Forelimb muscle (tissue), 1 donor: ENCODE measurements at regions not wholly inside any gene's neighbourhood (a gene's known extent, or its start where the extent isn't known, plus 50 kb on each side); places are given as distances from the start of the nearest gene placed in this dataset.
A peak's percentile ranks its signal among the peaks of the same experiment; 100 is the strongest.
"Not testable (repeated sequence)": the region's sequence is repeated elsewhere in the genome, so short reads cannot be mapped to it uniquely, and the experiment has no call there.

Source experiments
- DNase-seq: peaks from one replicate; pipeline ENCODE4 v3.0.0-alpha.2; 2013; ENCODE audit warnings: low read depth

DNA sequence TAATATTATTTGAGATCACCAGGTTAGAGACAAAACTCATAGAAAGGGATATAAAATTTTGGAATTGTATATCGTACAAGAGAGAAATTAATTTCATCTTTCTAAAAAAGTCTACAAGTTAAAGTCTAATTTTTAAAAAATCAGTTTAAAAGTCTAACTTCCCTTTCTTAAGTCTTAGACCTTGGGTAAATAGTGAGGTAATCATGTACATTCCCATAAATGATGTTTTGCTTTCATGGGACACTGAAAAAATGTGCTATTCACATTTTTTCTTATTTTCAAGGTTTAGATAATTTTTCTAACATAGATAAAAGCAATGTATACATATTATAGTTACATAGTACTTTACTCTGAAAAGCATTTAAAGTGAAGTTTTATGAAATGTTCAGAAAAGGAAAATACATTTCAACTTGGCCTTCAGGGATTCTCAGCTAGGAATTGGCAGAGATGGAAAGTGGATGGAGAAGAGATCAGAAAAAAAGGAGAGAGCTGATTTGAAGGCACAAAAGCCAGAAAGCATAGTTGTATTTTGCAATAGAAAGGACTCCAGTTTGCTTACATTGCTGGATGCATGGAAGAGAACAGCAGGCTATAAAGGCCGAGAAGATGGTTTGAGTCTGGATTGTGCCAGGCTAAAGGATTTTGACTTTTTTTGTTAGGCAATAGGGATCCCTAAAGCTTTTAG, 194.0 kb downstream of the CASP12 start:
- peak; percentile 40 for DNase-seq

DNA sequence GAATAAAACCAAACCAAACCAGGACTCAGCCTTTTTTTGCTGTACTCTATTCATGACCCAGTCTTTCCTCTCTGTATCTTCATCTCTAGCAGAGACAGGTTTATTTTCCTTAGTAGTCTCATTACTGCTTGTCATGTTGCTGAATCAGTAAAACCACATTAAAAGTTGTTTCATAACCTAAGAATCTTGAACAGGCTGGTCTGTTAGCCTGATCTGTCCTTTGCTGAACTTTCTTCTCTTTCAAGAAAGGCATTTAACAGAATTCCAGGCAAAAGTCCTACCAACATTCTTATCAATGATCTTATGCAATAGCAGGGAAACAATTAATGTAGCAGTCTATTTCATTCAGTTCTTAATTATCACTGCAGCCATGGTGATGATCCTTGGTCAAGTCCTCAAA, 197.7 kb downstream of the CASP12 start:
- no peak for DNase-seq

DNA sequence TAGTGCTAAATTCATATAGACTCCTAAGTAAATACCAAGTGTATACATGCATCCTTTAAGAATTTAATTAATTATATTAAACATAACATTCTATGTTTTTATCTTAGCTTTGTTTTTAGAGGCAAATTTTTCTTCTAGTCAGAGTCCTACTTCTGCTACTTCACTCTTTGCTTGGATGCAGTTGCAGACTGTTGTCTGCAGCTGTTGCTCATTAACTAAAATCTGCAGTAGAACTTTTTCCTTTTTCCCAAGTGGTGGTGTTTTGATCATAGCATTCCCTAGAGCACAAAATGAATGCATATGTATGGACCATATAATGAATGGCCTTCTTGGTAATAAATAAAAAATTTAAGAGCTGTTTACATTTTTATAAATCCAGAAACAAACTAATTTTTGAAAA, 198.3 kb downstream of the CASP12 start:
- no peak for DNase-seq

DNA sequence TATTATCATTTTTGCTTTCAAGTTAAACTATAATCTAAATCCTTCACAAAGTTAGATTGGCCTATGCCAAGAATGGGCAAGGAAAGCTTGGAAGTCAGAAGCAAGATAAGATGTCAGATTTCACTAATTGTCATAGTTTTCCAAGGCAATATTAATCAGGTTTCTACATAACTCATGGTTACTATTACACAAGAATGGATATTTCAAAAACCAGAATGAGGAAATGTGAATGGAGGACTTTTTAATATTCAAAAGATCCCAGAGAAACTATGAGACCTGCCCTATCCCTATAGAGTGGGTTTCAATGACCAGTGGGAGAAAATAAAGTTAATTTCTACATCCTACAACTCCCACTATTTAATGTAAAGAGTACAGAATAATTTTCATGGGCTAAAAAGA, 203.2 kb downstream of the CASP12 start:
- no peak for DNase-seq

DNA sequence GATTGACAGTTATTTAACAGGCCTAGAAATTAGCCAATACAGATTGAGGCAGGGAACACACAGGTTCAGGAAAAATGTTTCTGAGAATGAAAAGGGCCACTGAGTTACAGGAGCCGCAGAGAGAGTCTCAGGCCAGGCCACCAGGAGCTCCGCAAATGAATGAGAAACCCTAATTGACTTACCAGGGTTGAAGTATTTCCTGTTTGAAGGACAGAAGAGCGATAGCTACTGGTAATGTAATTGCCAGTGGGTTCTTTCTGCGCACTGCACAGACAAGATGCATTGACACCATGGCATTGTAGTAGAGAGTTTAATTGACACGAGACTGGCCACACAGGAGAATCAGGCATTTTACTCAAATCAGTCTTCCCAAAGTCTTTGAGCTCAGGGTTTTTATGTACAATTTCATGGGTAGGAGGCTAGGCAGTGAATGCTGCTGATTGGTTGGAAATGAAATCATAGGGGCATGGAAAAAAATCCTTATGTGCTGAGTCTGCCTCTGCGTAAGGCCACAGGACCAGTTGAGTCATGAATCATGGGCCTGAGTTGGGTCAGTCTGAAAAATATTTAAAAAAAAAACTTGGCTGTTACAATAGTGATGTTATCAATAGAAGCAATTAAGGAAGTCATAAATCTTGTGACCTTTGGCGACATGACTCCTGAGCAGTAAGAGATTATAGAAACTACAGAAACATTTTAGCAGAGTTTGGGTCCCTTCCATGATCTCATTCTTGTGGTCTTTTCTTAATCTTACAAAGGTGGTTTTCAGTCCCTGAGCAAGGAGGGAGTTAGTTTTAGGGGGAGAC, 203.8 kb downstream of the CASP12 start:
- DNase-seq = no peak

DNA sequence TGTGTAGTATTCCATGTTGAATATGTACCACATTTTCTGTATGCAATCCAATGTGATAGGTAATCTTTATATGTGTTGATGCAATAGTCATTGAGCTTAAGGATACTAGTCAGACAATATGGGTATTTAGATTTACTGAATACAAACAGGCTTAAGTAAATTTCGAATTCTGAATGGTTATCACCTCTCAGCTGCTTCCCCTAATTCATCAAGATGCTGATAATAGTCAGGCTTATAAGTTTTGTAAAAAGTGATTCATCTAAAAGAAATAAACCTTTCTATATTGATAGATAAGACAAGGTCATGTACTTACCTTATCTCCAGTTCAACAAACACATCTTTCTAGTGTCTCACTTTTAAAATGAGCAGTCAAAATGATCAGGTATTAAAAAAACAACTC, 205.5 kb downstream of the CASP12 start:
- no peak for DNase-seq

DNA sequence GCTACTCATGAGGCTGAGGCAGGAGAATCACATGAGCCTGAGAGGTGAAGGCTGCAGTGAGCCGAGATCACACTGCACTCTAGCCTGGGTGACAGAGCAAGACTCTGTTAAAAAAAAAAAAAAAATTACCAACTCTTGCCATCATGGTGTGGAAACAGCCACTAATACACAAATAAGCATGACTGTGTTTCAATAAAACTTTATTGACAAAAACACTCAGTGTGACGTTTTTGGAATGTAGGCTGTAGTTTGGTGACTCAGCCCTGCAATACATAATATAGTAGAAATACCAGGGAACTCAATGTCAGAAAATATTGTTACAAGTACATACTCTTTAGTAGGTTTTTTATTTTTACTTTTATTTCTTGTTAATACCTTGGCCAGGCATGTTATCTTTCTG, 207.1 kb downstream of the CASP12 start:
- no peak for DNase-seq

DNA sequence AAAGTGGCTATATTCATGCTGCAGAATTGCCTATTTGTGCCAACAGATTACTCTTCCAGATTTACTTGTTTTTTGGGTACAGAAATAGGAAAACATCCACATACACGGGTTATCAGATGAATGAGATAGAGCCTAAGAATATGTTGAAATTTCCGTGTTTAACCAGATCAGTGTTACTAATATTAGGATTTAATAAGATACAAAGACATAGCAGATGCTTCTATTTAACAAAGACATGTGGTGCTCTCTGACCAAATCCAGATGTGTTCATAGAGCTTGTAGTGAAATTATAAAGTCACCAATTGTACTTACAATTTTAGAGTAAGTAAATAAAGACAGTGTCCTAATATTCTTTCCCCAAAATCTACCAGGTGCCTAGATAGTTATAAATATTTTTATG, 208.0 kb downstream of the CASP12 start:
- no peak for DNase-seq

DNA sequence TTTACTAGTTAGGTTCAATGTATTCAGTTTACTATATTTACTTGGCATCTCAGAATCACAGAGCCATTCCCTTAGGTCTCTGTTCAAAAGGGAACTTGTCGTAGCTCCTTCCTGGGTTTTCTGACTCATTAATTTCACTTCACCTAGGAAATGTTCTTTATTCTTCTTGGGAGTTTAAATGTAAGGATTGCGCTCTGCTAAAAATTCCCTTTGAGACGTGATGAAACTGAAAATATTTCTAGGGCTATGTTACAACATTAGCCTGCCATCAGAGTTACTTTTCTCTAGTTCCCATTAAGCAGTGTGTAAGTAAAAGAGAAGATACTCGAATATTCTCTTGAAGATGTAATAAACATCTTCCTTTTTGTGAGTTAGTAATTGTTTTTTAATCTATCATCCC, 209.5 kb downstream of the CASP12 start:
- DNase-seq = no peak

DNA sequence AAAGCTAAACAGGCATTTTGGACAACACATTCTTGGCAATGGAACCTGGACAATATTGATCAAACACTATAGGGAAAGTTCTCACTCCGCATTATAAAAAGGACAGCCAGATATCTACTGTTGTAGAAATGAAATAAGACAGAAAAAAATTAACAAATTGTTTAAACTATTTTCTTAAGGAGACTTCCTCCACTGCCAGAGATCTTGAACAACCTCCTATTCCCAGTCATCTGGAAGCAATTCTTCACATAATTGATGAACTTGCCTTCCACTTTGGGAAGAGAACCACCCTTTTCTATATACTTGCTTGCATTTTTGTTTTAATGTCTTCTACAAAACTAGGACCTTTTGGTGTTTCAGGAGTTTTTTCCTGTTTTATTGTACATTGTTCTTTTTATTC, 216.1 kb downstream of the CASP12 start:
- no peak for DNase-seq

DNA sequence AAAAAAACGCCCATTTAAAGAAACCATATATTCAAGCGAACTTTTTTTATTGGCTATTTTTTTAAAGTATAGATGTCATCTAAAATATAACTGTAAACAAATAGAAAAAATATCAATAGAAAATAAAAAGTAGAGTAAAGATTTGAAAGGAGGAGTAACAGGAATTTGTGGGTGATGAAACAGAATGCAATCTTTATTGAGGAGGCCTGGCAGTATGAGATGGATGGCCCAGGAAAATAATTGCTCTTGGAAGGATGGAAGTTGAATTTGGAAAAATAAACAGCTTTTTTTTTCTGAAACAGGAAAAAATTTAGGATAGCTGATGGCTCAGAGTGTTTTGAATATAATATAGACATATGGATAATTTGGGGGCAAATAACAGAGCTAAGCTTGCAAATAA, 219.0 kb downstream of the CASP12 start:
- DNase-seq = no peak

DNA sequence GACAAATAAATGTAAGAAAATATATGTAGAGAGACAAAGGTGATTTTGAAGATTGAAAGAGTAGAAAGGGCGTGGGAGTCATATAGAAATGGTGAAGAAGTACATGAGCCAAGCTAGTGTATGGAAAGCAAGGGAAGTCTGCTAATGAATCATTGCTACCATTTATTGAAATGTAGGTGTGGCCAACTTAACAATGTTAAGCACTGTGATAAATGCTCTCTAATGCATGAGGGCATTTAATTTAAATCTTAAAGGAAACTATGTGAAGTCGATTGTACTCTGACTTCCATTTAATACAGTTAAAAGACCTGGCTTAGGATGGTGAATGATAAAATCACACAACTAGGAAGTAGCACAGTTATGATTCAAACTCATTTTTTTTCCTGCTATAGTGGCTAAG, 219.9 kb downstream of the CASP12 start:
- no peak for DNase-seq

DNA sequence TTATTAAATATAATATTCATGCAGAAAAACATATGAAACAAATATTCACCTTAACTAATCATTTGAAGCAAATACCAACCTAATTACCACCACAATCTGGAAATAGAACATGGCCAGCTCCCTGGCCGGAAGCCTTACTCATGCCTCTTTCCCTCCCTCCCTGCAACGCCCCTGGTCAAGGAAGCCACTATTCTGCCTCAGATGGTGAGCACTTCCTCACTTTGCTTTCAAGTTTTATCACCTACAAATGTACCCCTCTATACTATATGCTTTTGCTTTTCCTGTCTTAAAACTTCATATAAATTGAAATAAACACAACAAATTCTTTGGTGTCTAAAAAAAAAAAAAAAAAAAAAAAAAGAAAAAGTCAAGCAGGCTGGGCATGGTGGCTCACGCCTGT, 221.2 kb downstream of the CASP12 start:
- not testable (repeated sequence) for DNase-seq

DNA sequence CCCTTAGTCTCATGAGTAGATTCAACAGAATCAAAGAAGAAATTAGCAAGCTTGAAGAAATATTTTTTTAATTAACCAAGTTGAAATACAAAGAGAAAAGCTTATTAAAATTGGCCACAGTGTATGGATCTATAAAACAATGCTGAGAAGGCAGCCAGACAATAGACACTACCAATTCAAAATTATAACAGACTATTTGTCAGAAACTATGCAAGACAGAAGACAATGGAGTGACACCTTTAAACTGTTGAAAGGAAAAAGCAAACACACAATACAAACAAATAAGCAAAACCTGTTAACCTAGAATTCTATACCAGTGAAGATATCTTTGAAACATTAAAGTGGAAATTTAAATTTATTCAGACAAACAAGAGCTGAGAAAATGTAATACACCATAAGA, 225.4 kb downstream of the CASP12 start:
- no peak for DNase-seq

DNA sequence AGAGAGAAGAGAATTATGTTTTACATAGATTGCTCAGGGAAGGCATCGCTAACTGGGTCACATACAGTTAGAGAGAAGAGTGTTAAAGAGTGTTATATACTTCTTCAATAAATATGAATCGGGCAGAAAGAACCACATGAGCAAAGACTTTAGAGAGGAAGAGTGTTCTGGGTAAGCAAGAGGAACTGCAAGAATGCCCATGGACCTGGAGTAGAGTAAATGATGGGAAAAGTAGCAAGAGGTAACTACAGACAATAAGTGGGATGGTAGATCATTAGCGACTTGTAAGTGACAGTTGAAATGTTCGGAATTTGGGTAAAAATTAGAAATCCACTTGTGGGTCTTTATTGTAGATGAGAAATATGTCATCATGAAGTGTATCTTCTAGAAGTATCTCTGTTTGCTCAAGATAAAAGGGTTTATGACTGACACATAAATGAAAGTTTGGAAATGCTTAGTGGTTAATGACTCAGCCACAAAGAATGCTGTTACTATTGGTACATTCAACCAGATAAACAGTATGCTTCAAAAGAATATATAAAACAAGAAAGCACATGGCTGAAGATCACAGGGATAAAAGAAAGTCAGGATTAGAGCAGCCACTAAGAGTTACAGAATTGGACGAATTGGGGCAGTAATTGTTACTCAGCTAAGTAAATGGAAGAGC, 229.3 kb downstream of the CASP12 start:
- DNase-seq = no peak

DNA sequence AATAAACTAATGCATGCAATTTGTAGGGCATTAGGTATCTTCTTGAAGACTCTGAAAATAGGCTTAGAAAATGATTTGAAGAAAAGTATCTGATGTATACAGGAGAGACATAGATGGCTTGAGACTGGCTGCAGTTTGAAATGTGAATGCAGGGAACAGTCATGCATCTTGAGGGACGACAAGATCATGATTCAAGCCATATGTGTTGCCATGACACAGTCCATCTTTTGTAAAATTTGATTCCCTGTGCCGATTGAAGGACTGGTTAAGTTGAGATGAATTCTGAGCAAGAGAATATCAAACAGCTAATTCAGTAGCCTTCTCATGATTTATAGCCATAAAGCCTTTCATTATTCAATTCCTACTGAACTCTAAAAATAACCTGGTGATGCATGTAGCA, 231.6 kb downstream of the CASP12 start:
- no peak for DNase-seq

DNA sequence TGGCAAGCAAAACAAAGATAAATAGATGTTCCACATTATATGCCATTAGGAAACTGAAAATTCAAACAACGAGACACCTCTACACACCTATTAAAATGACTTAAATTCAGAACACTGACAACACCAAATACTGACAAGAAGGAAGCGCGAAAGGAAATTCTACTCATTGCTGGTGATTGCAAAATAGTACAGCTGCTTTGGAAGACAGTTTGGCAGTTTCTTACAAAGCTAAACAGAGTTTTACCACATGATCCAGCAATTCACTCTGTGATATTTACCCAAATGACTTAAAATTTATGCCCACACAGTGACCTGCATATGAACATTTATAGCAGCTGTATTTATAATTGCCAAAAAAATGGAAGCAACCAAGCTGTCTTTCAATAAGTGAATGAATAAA, 232.6 kb downstream of the CASP12 start:
- DNase-seq = no peak

DNA sequence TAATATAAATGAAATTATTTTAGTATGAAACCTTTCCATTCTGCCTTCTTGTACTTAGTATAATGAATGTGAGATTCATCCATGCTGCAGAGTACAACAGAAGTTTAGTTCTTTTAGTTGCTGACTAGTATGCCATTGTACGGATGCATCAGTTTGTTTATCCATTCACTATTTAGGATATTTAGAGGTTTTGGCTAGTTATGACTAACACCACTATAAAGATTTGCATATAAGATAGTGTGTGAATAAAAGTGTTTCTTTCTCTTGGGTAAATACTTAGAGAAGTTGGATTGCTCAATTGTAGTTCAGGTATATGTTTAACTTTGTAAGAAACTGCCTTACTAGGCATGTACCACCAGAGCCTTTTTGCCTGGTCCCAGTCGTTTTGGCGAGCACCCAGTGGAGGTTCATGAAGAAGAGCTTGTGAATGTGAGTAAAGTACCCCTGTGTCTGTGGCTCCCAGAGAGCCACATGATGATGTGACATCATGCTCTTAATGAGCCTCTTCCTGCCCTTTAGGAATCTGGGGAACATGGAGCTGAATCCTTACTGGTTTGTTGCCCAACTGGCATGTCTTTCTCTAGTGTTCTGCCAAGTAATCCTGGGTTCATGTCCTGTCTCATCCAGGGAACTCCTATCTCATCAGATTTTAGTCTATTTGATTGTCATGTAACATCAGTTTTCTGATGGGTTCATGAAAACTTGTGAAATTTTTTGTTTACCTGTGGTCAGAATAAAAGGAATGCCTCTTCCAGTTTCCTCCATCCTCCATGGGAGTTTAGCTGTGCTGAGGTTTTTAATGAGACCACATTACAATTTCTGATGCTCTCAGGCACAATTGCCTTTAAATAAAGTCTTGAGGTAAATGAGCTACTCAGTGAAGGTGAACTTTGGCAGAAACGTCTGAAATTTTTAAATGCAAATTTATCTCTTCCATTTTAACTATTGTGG, 234.8 kb downstream of the CASP12 start:
- no peak for DNase-seq

DNA sequence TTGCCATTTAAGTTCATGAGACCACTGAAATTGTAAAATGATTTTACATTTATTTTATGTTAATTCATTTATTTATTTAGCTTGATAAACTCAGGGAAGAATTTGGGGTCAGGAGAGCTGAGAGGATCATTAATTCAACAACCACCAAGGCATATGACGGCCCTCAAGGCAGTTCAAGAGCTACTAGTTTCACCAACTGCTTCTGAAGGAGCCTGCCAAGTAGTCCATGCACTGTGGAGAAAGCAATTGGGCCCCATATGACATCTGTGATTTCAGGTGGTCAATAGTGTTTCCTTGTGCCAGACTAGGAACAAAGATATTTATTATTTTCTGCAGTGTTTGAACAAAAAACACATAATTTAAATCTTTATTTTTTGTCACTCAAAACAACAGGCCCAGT, 236.4 kb downstream of the CASP12 start:
- DNase-seq = no peak

DNA sequence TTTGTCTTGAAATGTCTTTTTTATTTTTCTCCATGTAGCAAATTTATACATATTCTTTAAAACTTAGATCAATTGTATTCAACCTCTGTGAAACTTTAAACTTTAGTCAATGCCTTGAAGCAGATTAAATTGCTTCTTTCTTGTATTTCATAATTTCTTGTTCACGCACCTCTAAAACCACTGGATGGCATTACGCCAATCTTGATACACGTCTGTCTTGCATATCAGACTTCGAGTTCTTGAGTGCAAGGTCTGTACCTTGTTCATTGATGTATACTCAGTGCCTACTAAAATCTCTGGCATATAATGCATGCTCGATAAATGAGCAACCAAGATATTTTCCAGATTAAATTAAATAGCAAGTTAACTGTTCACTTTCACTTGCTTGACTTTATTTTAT, 236.8 kb downstream of the CASP12 start:
- DNase-seq = no peak

DNA sequence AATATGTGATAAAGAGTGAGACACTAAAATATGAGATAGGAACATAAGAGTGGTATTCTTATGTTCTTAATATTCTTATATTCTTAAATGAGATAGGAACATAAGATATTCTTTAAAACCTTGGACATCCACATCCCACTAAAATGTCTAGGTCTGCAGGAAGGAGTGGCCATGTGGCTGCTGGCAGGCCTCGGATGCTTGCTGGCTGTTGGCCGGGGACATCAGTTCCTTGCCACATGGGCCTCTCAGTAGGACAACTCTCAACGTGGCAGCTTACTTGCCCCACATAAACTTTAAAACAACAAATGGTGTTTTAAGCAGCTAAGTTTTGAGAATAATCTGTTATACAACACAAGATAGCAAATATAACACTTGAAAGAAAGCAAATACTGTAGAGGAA, 240.1 kb downstream of the CASP12 start:
- DNase-seq = no peak

DNA sequence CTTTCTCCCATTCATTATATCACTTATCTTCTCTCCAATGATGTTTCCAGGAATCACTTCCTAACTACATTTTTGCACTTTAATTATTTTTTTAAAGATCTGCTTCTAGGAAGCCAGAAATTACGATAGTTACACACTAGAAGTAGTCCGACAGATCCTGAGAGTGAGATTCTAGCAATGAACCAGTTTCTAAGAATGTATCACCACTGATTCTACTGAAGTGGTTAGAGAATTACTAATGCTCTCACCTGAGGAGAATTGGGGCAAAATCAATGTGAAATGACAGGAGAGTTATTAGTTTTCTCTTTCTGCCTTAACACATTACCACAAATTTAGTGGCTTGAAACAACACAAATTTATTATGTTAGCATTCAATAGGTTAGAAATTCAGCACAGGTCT, 241.2 kb downstream of the CASP12 start:
- no peak for DNase-seq
